Neural crest cell (in vitro differentiated cells): ENCODE measurements at regions not wholly inside any gene's neighbourhood (a gene's known extent, or its start where the extent isn't known, plus 50 kb on each side); places are given as distances from the start of the nearest gene placed in this dataset.

Source experiments
- DNase-seq: peaks from one replicate; pipeline ENCODE4 v3.0.0; 2021; ENCODE audit warnings: low read depth, mixed read lengths, low spot score
- H3K27ac Mint-ChIP-seq: one replicate; pipeline ENCODE4 v1.8.0; 2021; ENCODE audit warnings: mild to moderate bottlenecking, mixed read lengths; ENCODE audit not compliant: unreplicated experiment
- H3K27me3 Mint-ChIP-seq: 2 replicates; pipeline ENCODE4 v1.8.0; 2021; ENCODE audit warnings: low read depth, mild to moderate bottlenecking, mixed read lengths
- H3K36me3 Mint-ChIP-seq: 2 replicates; pipeline ENCODE4 v1.8.0; 2021; ENCODE audit warnings: low read depth, mild to moderate bottlenecking, mixed read lengths
- H3K4me1 Mint-ChIP-seq: 2 replicates; pipeline ENCODE4 v1.8.0; 2021; ENCODE audit warnings: mixed read lengths
- H3K4me3 Mint-ChIP-seq: one replicate; pipeline ENCODE4 v1.8.0; 2021; ENCODE audit warnings: mild to moderate bottlenecking, mixed read lengths
- H3K9me3 Mint-ChIP-seq: 2 replicates; pipeline ENCODE4 v1.8.0; 2021; ENCODE audit warnings: mixed read lengths
- CTCF ChIP-seq: fragments of 200-600 bp; sonication (generic); conservative IDR thresholded peaks from 2 replicates; pipeline ENCODE4 v1.5.0; 2021; ENCODE audit warnings: antibody characterized with exemption, mild to moderate bottlenecking

- Mint-ChIP-seq H3K4me1 (no peaks in the 10 kb centered on the region), H3K4me3 (no peak overlapping the region), H3K9me3 (peaks cover 3% of the 10 kb centered on the region), H3K36me3 (peaks cover 3% of the 10 kb centered on the region), H3K27me3 (no peaks in the 10 kb centered on the region), H3K27ac (no peak overlapping the region)
- TF ChIP-seq CTCF: no peak
- DNase-seq: no peak
Measured at GRCh38 chr13:70874636-70875035, 766.4 kb upstream of the KLHL1 start.

- H3K9me3 Mint-ChIP-seq: peaks cover 10% of the 10 kb centered on the region
- H3K36me3 Mint-ChIP-seq: peaks cover 4% of the 10 kb centered on the region
- no peaks in the 10 kb centered on the region for H3K27me3 Mint-ChIP-seq
- H3K4me1 Mint-ChIP-seq: peaks cover 4% of the 10 kb centered on the region
- H3K4me3 Mint-ChIP-seq: no peak overlapping the region
- no peak for DNase-seq
- TF ChIP-seq CTCF: no peak
- H3K27ac Mint-ChIP-seq: no peak overlapping the region
Measured at GRCh38 chr13:70864731-70865130, 756.5 kb upstream of the KLHL1 start.

GRCh38 chr13:70856711-70857110, 748.5 kb upstream of the KLHL1 start:
- Mint-ChIP-seq H3K4me1 (no peaks in the 10 kb centered on the region), H3K4me3 (no peak overlapping the region), H3K36me3 (peaks cover 4% of the 10 kb centered on the region), H3K27me3 (no peaks in the 10 kb centered on the region), H3K27ac (no peak overlapping the region), H3K9me3 (peaks cover 7% of the 10 kb centered on the region)
- no peak for TF ChIP-seq CTCF
- no peak for DNase-seq

GRCh38 chr13:70856025-70856424, 747.8 kb upstream of the KLHL1 start:
- no peaks in the 10 kb centered on the region for H3K36me3 Mint-ChIP-seq
- no peak for DNase-seq
- TF ChIP-seq CTCF: no peak
- no peak overlapping the region for H3K27ac Mint-ChIP-seq
- no peaks in the 10 kb centered on the region for H3K4me1 Mint-ChIP-seq
- H3K27me3 Mint-ChIP-seq: no peaks in the 10 kb centered on the region
- H3K9me3 Mint-ChIP-seq: peaks cover 3% of the 10 kb centered on the region
- H3K4me3 Mint-ChIP-seq: no peak overlapping the region

- Mint-ChIP-seq H3K4me1 (no peaks in the 10 kb centered on the region), H3K36me3 (no peaks in the 10 kb centered on the region), H3K27me3 (no peaks in the 10 kb centered on the region), H3K4me3 (no peak overlapping the region), H3K27ac (no peak overlapping the region), H3K9me3 (peaks cover 4% of the 10 kb centered on the region)
- no peak for DNase-seq
- TF ChIP-seq CTCF: no peak
Measured at GRCh38 chr13:70849222-70849621, 741.0 kb upstream of the KLHL1 start.
